Esophagus (tissue), 2 donors: ENCODE measurements at regions not wholly inside any gene's neighbourhood (a gene's known extent, or its start where the extent isn't known, plus 50 kb on each side); places are given as distances from the start of the nearest gene placed in this dataset.
"Not testable (repeated sequence)": the region's sequence is repeated elsewhere in the genome, so short reads cannot be mapped to it uniquely, and the experiment has no call there.

Experiments
- H3K27ac ChIP-seq, 2 donors: one replicate each; pipeline ENCODE4 v1.5.1; 2013; ENCODE audit warnings: low read depth in 2 of 2, mild to moderate bottlenecking in 2 of 2, inconsistent platforms in 1 of 2, low read length in 1 of 2, moderate library complexity in 1 of 2
- H3K27me3 ChIP-seq, 2 donors: one replicate each; pipeline ENCODE4 v1.6.1; 2013; ENCODE audit warnings: low read length in 2 of 2, control low read depth in 1 of 2, mild to moderate bottlenecking in 1 of 2; ENCODE audit not compliant: insufficient read depth in 2 of 2, control insufficient read depth in 1 of 2
- H3K36me3 ChIP-seq, 2 donors: one replicate each; pipeline ENCODE4 v1.6.1; 2013; ENCODE audit warnings: low read length in 1 of 2; ENCODE audit not compliant: control insufficient read depth in 2 of 2, insufficient read depth in 2 of 2
- H3K4me1 ChIP-seq, 2 donors: one replicate each; pipeline ENCODE4 v1.6.1; 2013; ENCODE audit warnings: low read length in 1 of 2; ENCODE audit not compliant: control insufficient read depth in 2 of 2, insufficient read depth in 2 of 2
- H3K4me3 ChIP-seq, 2 donors: one replicate each; pipeline ENCODE4 v1.5.1; 2013; ENCODE audit warnings: low read length in 2 of 2, mild to moderate bottlenecking in 2 of 2, low read depth in 1 of 2, moderate library complexity in 1 of 2
- H3K9me3 ChIP-seq, 2 donors: one replicate each; pipeline ENCODE4 v1.6.1; 2013; ENCODE audit warnings: mild to moderate bottlenecking in 2 of 2, low read depth in 1 of 2, low read length in 1 of 2, moderate library complexity in 1 of 2; ENCODE audit not compliant: control insufficient read depth in 2 of 2, insufficient read depth in 1 of 2
- WGBS, 2 donors: extraction: QIAGEN DNeasy Blood & Tissue Kit; methylation state at CpG; one replicate each; pipeline ENCODE4 v1.1.7; 2013; 5-methylcytosine and 5-hydroxymethylcytosine counted together
- donor health status: healthy with polysubstance abuse.
- donor health status: Bipolar disorder and iron deficiency.

DNA sequence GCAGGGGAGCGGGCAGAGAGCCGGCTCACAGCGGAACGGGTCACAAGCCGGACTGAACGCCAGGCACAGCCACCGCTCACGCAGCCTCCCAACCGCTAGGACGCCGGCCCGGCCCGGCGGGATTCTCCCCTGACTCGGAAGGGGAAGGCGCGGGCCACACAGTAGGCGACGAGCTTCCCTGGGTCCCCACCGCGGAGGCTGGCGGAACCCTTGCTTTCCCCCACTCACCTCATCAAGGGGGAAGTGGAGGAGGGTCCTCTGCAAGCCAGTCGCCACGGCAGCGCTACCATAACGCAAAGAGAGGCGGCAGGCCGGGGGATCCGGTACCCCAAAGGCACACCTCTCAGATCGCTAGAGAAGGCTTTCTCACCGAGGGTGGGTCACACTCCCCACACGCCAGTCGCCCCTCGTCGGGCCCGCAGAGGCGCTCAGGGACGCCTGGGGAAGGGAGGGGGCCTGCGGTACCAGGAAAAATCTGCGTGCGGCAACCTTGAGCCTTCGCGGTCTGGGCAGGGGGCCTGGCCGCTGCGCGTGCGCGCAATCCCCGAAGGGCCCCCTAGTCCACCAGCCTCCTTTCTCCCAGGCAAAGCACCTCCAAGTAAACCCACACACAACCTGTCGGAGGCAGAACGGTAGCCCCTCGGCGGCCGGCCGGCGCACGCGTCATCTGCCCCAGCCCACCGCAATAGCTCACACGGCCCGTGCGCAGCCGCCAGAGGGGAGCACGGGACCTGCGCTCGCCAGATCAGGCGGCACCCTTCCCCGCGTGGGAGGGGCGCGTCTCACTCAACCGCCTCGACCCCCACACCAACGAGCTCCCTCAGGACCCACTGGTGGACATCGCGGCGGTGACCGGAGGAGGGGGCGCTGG lies 95.8 kb upstream of the ANKRD30BL start:
- 8 to 17% methylated on average over 61 to 79 of the region's 79 CpGs for WGBS, 2 donors

GRCh38 chr2:132259276-132259675 lies 97.5 kb upstream of the ANKRD30BL start:
- H3K36me3 ChIP-seq, H3K27ac ChIP-seq, H3K27me3 ChIP-seq, H3K4me3 ChIP-seq, H3K4me1 ChIP-seq, H3K9me3 ChIP-seq: not testable (repeated sequence)
- 93 to 97% methylated on average over 13 of the region's 13 CpGs for WGBS, 2 donors

More for the DNA sequence above, 95.8 kb upstream of the ANKRD30BL start:
- not testable (repeated sequence) for H3K36me3 ChIP-seq, H3K27me3 ChIP-seq, H3K4me1 ChIP-seq, H3K9me3 ChIP-seq, H3K27ac ChIP-seq
- peak overlapping the region in 1 of 2 donors; percentile 12 for H3K4me3 ChIP-seq

DNA sequence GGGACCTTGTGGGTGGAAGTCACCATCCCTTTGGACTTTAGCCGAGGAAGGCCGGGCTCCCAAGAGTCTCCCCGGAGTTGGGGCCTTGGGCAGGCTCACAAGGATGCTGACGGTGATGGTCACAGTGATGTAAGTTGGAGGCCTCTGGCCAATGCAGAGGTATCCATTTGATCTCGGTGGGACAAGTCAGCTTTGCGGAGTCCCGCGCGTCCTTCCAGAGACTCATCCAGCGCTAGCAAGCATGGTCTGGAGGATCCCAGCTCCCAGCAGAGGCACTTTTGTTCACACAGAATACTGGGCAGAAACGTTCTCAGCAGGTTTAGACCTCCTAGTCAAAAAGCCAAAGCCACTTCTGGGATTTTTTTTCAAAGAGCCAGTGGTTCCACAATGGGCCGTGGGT lies 103.8 kb upstream of the ANKRD30BL start:
- not testable (repeated sequence) for H3K27me3 ChIP-seq, H3K36me3 ChIP-seq
- 92 to 94% methylated on average over 12 of the region's 12 CpGs for WGBS, 2 donors

GRCh38 chr2:132267105-132267497 lies 105.3 kb upstream of the ANKRD30BL start:
- Histone ChIP-seq H3K27me3 (no peaks in the 10 kb centered on the region), H3K4me3 (peak overlapping the region in 1 of 2 donors; percentile 31)
- WGBS, 2 donors: 70 to 78% methylated on average over 1 of the region's 1 CpG

More for the DNA sequence above, 103.8 kb upstream of the ANKRD30BL start:
- not testable (repeated sequence) for H3K27ac ChIP-seq, H3K9me3 ChIP-seq, H3K4me3 ChIP-seq, H3K4me1 ChIP-seq

DNA sequence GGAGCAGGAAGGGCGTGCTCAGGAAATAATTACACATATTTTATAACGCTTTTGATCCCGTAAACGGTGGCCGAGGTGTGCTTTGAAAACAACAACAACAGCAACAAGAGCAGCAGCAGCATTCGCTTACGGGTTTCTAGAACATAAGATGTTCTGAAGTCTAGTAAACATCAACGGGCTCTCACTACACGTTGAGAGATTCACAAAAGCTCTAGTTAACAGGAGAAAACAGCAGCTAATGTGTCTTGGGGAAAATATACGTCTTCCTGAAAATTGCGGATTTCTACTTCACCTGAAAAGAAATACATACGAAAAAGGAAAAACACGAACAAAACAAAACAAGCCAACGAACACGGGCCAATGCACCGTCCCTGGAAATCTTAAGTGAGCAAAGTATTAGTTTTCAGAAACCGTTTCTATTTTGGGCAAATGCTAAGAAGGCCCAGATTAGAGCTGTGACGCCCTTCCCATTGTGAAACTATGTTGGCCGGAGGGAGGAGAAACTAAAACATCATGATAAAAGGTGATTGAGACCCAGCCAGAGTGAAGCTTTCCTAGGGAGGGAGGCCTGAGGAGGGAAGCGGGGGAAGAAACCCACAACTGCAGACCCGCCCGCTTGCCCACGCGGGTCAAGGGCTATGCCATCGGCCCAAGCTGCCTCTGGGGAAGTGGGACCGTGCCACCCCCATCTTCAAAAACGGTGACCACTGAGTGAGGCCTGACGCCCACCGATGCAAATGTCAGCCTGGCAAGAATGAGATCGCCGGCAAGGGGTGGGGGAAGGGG lies 105.9 kb upstream of the ANKRD30BL start:
- peak overlapping the region in 1 of 2 donors; percentile 31 for H3K4me3 ChIP-seq
- WGBS, 2 donors: 13 to 17% methylated on average over 31 of the region's 31 CpGs

More at GRCh38 chr2:132267105-132267497, 105.3 kb upstream of the ANKRD30BL start:
- no peaks in the 10 kb centered on the region for H3K36me3 ChIP-seq
- H3K4me1 ChIP-seq: no peaks in the 10 kb centered on the region
- H3K9me3 ChIP-seq: no peaks in the 10 kb centered on the region
- H3K27ac ChIP-seq: no peak overlapping the region

DNA sequence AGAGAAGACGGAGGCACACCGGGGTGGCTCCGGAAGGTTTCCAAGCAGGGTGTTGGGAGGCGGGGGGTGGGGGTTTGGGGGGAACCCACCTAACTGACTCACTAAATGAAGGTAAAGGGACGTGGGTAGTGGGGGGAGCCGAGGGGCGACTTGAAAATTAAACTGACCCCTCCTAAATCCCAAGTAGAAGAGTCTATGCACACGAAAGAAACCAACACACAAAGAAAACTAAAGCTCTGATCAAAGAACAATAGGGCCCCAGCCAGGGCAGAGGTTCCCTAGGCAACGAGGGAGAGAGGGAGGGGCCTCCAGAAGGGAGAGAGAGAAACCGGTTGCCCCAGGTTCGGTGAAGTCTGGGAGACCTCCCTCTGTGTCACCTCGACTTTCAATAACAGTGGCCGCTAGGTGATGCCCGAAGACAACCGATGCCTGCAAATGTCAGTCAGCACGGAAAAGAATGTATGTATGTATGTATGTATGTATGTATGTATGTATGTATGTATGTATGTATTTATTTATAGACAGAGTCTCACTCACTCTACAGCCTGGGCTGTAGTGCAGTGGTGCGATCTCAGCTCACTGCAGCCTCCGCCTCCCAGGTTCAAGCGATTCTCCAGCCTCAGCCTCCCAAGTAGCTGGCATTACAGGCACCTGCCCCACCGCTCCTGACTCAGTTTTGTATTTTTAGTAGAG lies 106.7 kb upstream of the ANKRD30BL start:
- H3K4me3 ChIP-seq: peak overlapping the region in 1 of 2 donors; percentile 27
- H3K9me3 ChIP-seq, H3K36me3 ChIP-seq, H3K27ac ChIP-seq, H3K27me3 ChIP-seq, H3K4me1 ChIP-seq: not testable (repeated sequence)
- 18 to 23% methylated on average over 20 of the region's 20 CpGs for WGBS, 2 donors

More for the DNA sequence above, 105.9 kb upstream of the ANKRD30BL start:
- not testable (repeated sequence) for H3K27me3 ChIP-seq, H3K27ac ChIP-seq, H3K36me3 ChIP-seq, H3K4me1 ChIP-seq, H3K9me3 ChIP-seq

GRCh38 chr2:132268977-132269523 lies 107.3 kb upstream of the ANKRD30BL start:
- Histone ChIP-seq H3K4me3 (no peak overlapping the region), H3K4me1 (no peaks in the 10 kb centered on the region), H3K27ac (no peak overlapping the region), H3K36me3 (no peaks in the 10 kb centered on the region), H3K9me3 (no peaks in the 10 kb centered on the region), H3K27me3 (no peaks in the 10 kb centered on the region)
- 59% methylated on average over 19 of the region's 19 CpGs for WGBS, 2 donors

DNA sequence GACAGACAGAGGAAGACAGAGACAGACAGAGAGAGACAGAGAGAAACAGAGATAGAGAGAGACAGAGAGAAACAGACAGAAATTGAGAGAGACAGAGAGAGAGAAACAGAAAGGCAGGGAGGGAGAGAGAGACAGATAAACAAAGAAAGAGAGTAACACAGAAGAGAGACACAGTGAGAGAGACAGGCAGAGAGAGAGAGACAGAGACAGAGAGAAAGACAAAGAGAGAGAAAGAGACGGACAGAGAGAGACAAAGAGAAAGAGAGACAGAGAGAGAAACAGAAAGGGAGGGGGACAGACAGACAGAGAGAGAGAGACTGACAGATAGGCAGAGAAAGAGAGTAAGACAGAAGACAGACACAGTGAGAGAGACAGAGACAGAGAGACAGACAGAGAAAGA lies 108.5 kb upstream of the ANKRD30BL start:
- Histone ChIP-seq H3K9me3 (no peaks in the 10 kb centered on the region), H3K36me3 (no peaks in the 10 kb centered on the region), H3K4me3 (no peak overlapping the region), H3K4me1 (no peaks in the 10 kb centered on the region), H3K27me3 (no peaks in the 10 kb centered on the region), H3K27ac (no peak overlapping the region)
- WGBS, 2 donors: 22 to 74% methylated on average over 1 of the region's 1 CpG

GRCh38 chr2:132270981-132271546 lies 109.3 kb upstream of the ANKRD30BL start:
- no peak overlapping the region for H3K4me3 ChIP-seq
- no peaks in the 10 kb centered on the region for H3K36me3 ChIP-seq
- H3K27ac ChIP-seq: no peak overlapping the region
- no peaks in the 10 kb centered on the region for H3K4me1 ChIP-seq
- H3K9me3 ChIP-seq: no peaks in the 10 kb centered on the region
- H3K27me3 ChIP-seq: no peaks in the 10 kb centered on the region
